ENCODE measurements at regions not wholly inside any gene's neighbourhood (a gene's known extent, or its start where the extent isn't known, plus 50 kb on each side); places are given as distances from the start of the nearest gene placed in this dataset.

DNA sequence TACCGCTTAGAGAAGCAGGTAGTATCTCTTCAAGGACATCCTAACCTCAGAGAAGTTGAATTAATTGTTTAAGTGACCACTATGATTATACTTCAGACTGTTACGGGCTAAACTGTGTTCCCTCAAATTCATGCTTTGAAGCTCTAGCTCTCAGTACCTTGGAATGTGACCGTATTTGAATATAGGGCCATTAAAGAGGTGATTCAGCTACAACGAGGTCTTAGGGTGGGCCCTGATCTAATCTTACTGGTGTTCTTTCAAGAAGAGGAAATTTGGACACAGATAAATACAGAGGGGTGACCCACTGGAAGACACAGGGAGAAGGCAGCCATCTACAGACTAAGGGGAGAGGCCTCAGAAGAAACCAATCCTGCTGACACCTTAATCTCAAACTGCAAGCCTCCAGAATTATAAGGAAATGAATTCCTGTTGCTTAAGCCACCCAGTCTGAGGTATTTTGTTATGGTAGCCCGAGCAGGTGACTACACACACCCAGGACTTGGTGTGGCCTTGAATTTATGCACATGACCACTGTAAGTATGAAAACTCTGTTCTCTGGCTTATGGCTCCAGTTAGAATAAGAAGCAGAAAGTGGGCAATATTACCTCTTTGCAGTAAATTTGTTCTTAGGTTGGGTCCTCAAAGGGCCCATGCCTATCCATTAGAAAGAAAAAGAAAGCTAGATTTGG is 249.1 kb downstream of the DHX35 start:
- CTCF ChIA-PET: no interaction called here
- TF ChIP-seq, protein P1, sequence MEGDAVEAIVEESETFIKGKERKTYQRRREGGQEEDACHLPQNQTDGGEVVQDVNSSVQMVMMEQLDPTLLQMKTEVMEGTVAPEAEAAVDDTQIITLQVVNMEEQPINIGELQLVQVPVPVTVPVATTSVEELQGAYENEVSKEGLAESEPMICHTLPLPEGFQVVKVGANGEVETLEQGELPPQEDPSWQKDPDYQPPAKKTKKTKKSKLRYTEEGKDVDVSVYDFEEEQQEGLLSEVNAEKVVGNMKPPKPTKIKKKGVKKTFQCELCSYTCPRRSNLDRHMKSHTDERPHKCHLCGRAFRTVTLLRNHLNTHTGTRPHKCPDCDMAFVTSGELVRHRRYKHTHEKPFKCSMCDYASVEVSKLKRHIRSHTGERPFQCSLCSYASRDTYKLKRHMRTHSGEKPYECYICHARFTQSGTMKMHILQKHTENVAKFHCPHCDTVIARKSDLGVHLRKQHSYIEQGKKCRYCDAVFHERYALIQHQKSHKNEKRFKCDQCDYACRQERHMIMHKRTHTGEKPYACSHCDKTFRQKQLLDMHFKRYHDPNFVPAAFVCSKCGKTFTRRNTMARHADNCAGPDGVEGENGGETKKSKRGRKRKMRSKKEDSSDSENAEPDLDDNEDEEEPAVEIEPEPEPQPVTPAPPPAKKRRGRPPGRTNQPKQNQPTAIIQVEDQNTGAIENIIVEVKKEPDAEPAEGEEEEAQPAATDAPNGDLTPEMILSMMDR (IDR thresholded peaks at IDR 0.05; ENCODE audit: low read depth, low read length): no peak
- Histone ChIP-seq H3K9me3 (ENCODE audit: control insufficient read depth, insufficient read depth, low read length) (no peaks in the 10 kb centered on the region), H3K27ac (ENCODE audit: low read depth, low read length) (no peak overlapping the region), H3K4me3 (ENCODE audit: low read depth, low read length) (no peak overlapping the region), H3K27me3 (ENCODE audit: control insufficient read depth, insufficient read depth, low read length) (no peaks in the 10 kb centered on the region)
- no peak for DNase-seq (ENCODE audit: low read depth, low spot score)
- POLR2A ChIA-PET: no interaction called here

DNA sequence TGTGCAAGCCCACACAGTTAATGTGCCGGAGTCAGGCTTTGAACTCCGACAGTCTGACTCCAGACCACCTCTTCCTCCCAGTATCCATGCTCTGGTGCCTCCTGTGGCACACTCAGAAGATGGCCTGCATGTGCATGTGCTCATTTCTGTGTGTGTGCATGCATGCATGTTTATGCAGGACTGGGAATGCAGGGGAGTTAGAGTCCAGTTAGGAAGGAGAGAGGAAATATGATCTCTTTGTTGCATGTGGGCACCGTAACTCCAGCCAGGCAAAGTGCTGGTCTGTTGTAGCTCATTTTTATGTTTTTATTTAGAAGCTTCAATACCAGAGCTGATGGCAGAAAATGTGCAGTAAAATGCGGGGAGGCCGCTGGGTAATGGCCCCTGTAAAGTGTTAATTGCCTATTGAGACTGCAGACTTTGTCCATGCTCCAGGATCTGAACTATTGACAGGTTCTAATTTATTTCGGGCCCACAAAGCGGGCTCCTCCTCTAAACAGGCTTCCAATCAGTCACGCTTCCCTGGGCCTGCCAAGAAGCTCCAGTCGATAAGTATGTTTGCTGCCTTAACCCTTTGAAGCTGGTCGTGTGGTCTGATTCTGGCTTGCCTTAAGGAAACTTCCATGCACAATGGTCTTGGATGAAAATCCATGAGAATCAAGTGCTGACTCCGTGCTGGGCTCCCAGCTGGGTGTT is 248.3 kb downstream of the DHX35 start:
- POLR2A ChIA-PET: no interaction called here

DNA sequence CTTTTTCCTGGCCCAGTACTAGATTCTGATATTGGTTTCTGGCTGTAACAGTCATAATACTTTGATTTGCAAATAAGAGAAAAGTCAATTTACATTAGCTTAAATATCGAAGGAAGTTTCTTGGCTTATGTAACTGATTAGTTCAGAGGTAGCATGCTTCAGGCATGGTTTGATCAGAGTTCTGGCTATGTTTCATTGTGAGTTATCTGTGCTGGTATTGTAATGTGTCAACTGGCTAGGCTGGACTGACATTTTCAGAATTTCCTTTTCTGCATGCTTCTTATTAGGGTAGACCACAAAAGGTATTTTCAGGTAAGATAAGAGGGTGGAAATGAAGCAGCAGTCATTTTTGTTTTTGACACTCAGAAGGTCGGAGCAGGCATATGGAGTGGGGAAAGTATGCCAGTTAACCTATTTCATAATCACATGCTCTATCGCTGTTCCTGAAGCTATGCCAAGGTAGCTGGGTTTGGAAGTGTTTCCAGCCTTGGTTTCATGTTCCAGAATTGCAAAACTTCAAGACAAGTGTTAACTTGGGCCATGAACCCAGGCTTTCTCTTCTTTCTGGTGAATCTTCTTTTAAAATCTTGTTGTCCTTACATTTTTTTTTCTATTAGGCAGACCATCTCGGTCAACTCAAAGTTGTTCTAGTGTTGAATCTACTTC is 244.9 kb downstream of the DHX35 start:
- TF ChIP-seq, protein P1 (IDR thresholded peaks at IDR 0.05; ENCODE audit: low read depth, low read length): no peak
- ChIA-PET POLR2A (no interaction called here), CTCF (no interaction called here)
- H3K27ac ChIP-seq (ENCODE audit: low read depth, low read length): no peak overlapping the region
- no peak for DNase-seq (ENCODE audit: low read depth, low spot score)
- no peaks in the 10 kb centered on the region for H3K27me3 ChIP-seq (ENCODE audit: control insufficient read depth, insufficient read depth, low read length)
- H3K4me3 ChIP-seq (ENCODE audit: low read depth, low read length): no peak overlapping the region
- no peaks in the 10 kb centered on the region for H3K9me3 ChIP-seq (ENCODE audit: control insufficient read depth, insufficient read depth, low read length)

More for the DNA sequence above, 248.3 kb downstream of the DHX35 start:
- CTCF ChIA-PET: no interaction called here
- TF ChIP-seq, protein P1 (IDR thresholded peaks at IDR 0.05; ENCODE audit: low read depth, low read length): no peak
- Histone ChIP-seq H3K27me3 (ENCODE audit: control insufficient read depth, insufficient read depth, low read length) (no peaks in the 10 kb centered on the region), H3K9me3 (ENCODE audit: control insufficient read depth, insufficient read depth, low read length) (no peaks in the 10 kb centered on the region), H3K4me3 (ENCODE audit: low read depth, low read length) (no peak overlapping the region), H3K27ac (ENCODE audit: low read depth, low read length) (no peak overlapping the region)
- DNase-seq (ENCODE audit: low read depth, low spot score): no peak

DNA sequence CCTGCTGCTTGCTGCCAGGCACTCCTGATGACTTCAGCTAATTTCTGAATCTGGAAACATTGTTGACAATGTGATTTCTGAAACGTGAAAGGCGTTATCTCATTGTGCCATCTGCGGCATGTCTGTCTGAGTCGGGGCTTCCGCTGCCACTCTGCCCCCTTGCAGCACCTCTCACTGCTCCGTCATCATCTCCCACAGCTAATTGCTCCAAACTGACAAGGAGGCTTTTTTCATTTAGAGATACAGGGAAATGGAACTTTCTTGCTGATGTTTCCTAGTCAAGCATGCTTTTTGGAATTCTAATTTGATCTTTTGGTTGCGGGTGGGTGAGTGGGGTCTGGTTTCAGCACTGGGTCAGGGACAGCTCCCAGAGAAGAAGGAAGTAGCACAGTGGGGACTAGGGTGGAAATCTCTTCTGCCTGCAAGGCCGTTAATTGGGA is 233.5 kb downstream of the DHX35 start:
- DNase-seq (ENCODE audit: low read depth, low spot score): no peak
- H3K27ac ChIP-seq (ENCODE audit: low read depth, low read length): no peak overlapping the region
- H3K9me3 ChIP-seq (ENCODE audit: control insufficient read depth, insufficient read depth, low read length): no peaks in the 10 kb centered on the region
- ChIA-PET POLR2A (no interaction called here), CTCF (no interaction called here)
- no peak overlapping the region for H3K4me3 ChIP-seq (ENCODE audit: low read depth, low read length)
- TF ChIP-seq, protein P1 (IDR thresholded peaks at IDR 0.05; ENCODE audit: low read depth, low read length): no peak
- no peaks in the 10 kb centered on the region for H3K27me3 ChIP-seq (ENCODE audit: control insufficient read depth, insufficient read depth, low read length)

All from AG04450 (cell line).